DMS 273 (cell line): ENCODE measurements at regions not wholly inside any gene's neighbourhood (a gene's known extent, or its start where the extent isn't known, plus 50 kb on each side); places are given as distances from the start of the nearest gene placed in this dataset.
"Not testable (repeated sequence)": the region's sequence is repeated elsewhere in the genome, so short reads cannot be mapped to it uniquely, and the experiment has no call there.

Experiments used
- DNase-seq: peaks from one replicate; lab custom pipeline; 2025; ENCODE audit not compliant: unreplicated experiment; lab: John Stamatoyannopoulos, UW

- DNase-seq: no peak
These were observed 68.0 kb downstream of the CBLN4 start for GRCh38 chr20:55937283-55937682.

- no peak for DNase-seq
These were observed 69.1 kb downstream of the CBLN4 start for GRCh38 chr20:55936209-55936595.

GRCh38 chr20:55935448-55936208 lies 69.7 kb downstream of the CBLN4 start:
- DNase-seq: no peak

GRCh38 chr20:55934146-55934545 lies 71.2 kb downstream of the CBLN4 start:
- no peak for DNase-seq

GRCh38 chr20:55930876-55931275 lies 74.4 kb downstream of the CBLN4 start:
- DNase-seq: not testable (repeated sequence)

- no peak for DNase-seq
These were observed 77.1 kb downstream of the CBLN4 start for GRCh38 chr20:55928266-55928665.

- no peak for DNase-seq
These were observed 85.4 kb downstream of the CBLN4 start for GRCh38 chr20:55919956-55920355.

- DNase-seq: no peak
These were observed 86.0 kb downstream of the CBLN4 start for GRCh38 chr20:55919319-55919718.

- DNase-seq: no peak
These were observed 86.8 kb downstream of the CBLN4 start for GRCh38 chr20:55918471-55918870.

- no peak for DNase-seq
These were observed 112.3 kb downstream of the CBLN4 start for GRCh38 chr20:55893031-55893430.

- peak; percentile 29 for DNase-seq
These were observed 116.6 kb downstream of the CBLN4 start for GRCh38 chr20:55888685-55889084.

GRCh38 chr20:55882910-55883309 lies 122.4 kb downstream of the CBLN4 start:
- no peak for DNase-seq

- no peak for DNase-seq
These were observed 123.0 kb downstream of the CBLN4 start for GRCh38 chr20:55882286-55882685.

- DNase-seq: no peak
These were observed 124.1 kb downstream of the CBLN4 start for GRCh38 chr20:55881204-55881603.

GRCh38 chr20:55880361-55880760 lies 125.0 kb downstream of the CBLN4 start:
- no peak for DNase-seq

GRCh38 chr20:55855052-55855451 lies 150.3 kb downstream of the CBLN4 start:
- no peak for DNase-seq

- no peak for DNase-seq
These were observed 175.0 kb downstream of the CBLN4 start for GRCh38 chr20:55830121-55830827.

- no peak for DNase-seq
These were observed 200.2 kb downstream of the CBLN4 start for GRCh38 chr20:55805138-55805537.

GRCh38 chr20:55800552-55801245 lies 204.6 kb downstream of the CBLN4 start:
- no peak for DNase-seq

GRCh38 chr20:55793986-55794385 lies 211.3 kb downstream of the CBLN4 start:
- DNase-seq: no peak

- no peak for DNase-seq
These were observed 213.3 kb downstream of the CBLN4 start for GRCh38 chr20:55792049-55792448.

GRCh38 chr20:55790178-55790577 lies 215.1 kb downstream of the CBLN4 start:
- no peak for DNase-seq
